ENCODE measurements at regions not wholly inside any gene's neighbourhood (a gene's known extent, or its start where the extent isn't known, plus 50 kb on each side); places are given as distances from the start of the nearest gene placed in this dataset.
"Not testable (repeated sequence)": the region's sequence is repeated elsewhere in the genome, so short reads cannot be mapped to it uniquely, and the experiment has no call there.

GRCh38 chr9:2279138-2279537, 264.0 kb downstream of the SMARCA2 start:
- DNase-seq = not testable (repeated sequence)

- DNase-seq = no peak
These were observed 266.1 kb downstream of the SMARCA2 start for GRCh38 chr9:2281031-2281802.

GRCh38 chr9:2281803-2282185, 266.6 kb downstream of the SMARCA2 start:
- DNase-seq = no peak

GRCh38 chr9:2284770-2285169, 269.6 kb downstream of the SMARCA2 start:
- no peak for DNase-seq

GRCh38 chr9:2285416-2286332, 270.5 kb downstream of the SMARCA2 start:
- DNase-seq = no peak

GRCh38 chr9:2286333-2286705, 271.2 kb downstream of the SMARCA2 start:
- no peak for DNase-seq

GRCh38 chr9:2286825-2287455, 271.8 kb downstream of the SMARCA2 start:
- DNase-seq = no peak

GRCh38 chr9:2288309-2288708, 273.2 kb downstream of the SMARCA2 start:
- no peak for DNase-seq

- DNase-seq = no peak
These were observed 274.1 kb downstream of the SMARCA2 start for GRCh38 chr9:2289263-2289662.

GRCh38 chr9:2290382-2290781, 275.2 kb downstream of the SMARCA2 start:
- DNase-seq = no peak

- DNase-seq = no peak
These were observed 277.0 kb downstream of the SMARCA2 start for GRCh38 chr9:2291980-2292704.

- no peak for DNase-seq
These were observed 277.6 kb downstream of the SMARCA2 start for GRCh38 chr9:2292733-2293132.

- no peak for DNase-seq
These were observed 282.6 kb downstream of the SMARCA2 start for GRCh38 chr9:2297771-2298170.

- no peak for DNase-seq
These were observed 283.1 kb downstream of the SMARCA2 start for GRCh38 chr9:2298217-2298616.

- no peak for DNase-seq
These were observed 284.2 kb downstream of the SMARCA2 start for GRCh38 chr9:2299156-2299842.

GRCh38 chr9:2299843-2300205, 284.7 kb downstream of the SMARCA2 start:
- no peak for DNase-seq

GRCh38 chr9:2300325-2300724, 285.2 kb downstream of the SMARCA2 start:
- no peak for DNase-seq

GRCh38 chr9:2302606-2303005, 287.5 kb downstream of the SMARCA2 start:
- DNase-seq = no peak

- no peak for DNase-seq
These were observed 287.9 kb downstream of the SMARCA2 start for GRCh38 chr9:2303056-2303455.

GRCh38 chr9:2307480-2307879, 292.3 kb downstream of the SMARCA2 start:
- no peak for DNase-seq

- no peak for DNase-seq
These were observed 296.8 kb downstream of the SMARCA2 start for GRCh38 chr9:2311920-2312319.

- DNase-seq = no peak
These were observed 298.4 kb downstream of the SMARCA2 start for GRCh38 chr9:2313512-2313911.
